Thyroid gland (tissue), 4 donors: ENCODE measurements at regions not wholly inside any gene's neighbourhood (a gene's known extent, or its start where the extent isn't known, plus 50 kb on each side); places are given as distances from the start of the nearest gene placed in this dataset.

ENCODE experiments used
- DNase-seq, 2 donors: peaks; one replicate each; pipeline ENCODE4 v3.0.0-alpha.2; 2019
- H3K27ac ChIP-seq, 3 donors: fragments of 200-600 bp; sonication (generic); 1 replicate in 2 of 3; 2 replicates in 1 of 3; pipeline ENCODE4 v1.5.1; 2016 to 2019; ENCODE audit warnings: mild to moderate bottlenecking in 1 of 3, moderate library complexity in 1 of 3
- H3K27me3 ChIP-seq: fragments of 200-600 bp; sonication (generic); one replicate; pipeline ENCODE4 v1.5.1; 2019
- H3K36me3 ChIP-seq, 2 donors: fragments of 200-600 bp; sonication (generic); one replicate each; pipeline ENCODE4 v1.5.1; 2016 to 2019
- H3K4me1 ChIP-seq, 2 donors: fragments of 200-600 bp; sonication (generic); one replicate each; pipeline ENCODE4 v1.5.1; 2017 to 2019
- H3K4me3 ChIP-seq, 3 donors: fragments of 200-600 bp; sonication (generic); replicated peaks in 1 of 3; 1 replicate in 2 of 3; 2 replicates in 1 of 3; pipeline ENCODE4 v1.5.1; 2016; ENCODE audit warnings: mild to moderate bottlenecking in 1 of 3
- H3K9me3 ChIP-seq: fragments of 200-600 bp; sonication (generic); one replicate; pipeline ENCODE4 v1.5.1; 2017
- CTCF ChIP-seq, 6 experiments: fragments of 200-600 bp in 3 of 6; fragments of 450-650 bp in 3 of 6; sonication (generic) in 3 of 6; IDR thresholded peaks; one replicate each; pipeline ENCODE4 v1.5.1; 2016 to 2019; ENCODE audit warnings: antibody characterized with exemption in 6 of 6, mild to moderate bottlenecking in 2 of 6, inconsistent platforms in 1 of 6, moderate library complexity in 1 of 6
- POLR2A ChIP-seq, 2 donors: fragments of 450-650 bp; IDR thresholded peaks; one replicate each; pipeline ENCODE4 v1.6.1; 2017; ENCODE audit warnings: antibody characterized with exemption in 2 of 2, mild to moderate bottlenecking in 2 of 2, moderate library complexity in 1 of 2
- WGBS, 2 donors: methylation state at CpG; one replicate each; pipeline ENCODE4 v1.1.5; 2017; 5-methylcytosine and 5-hydroxymethylcytosine counted together
- intact Hi-C: fragments of 100-400 bp; cut with DNase I; formaldehyde crosslinking; loops from one replicate; pipeline ENCODE4 v1.15.1; 2023

GRCh38 chr11:91673705-91674104 is 550.9 kb upstream of the FAT3 start:
- no peak overlapping the region for H3K4me3 ChIP-seq
- DNase-seq = no peak
- H3K27me3 ChIP-seq = no peaks in the 10 kb centered on the region
- TF ChIP-seq CTCF (IDR thresholded peaks at IDR 0.05) (no peak), POLR2A (IDR thresholded peaks at IDR 0.05) (no peak)
- no peak overlapping the region for H3K27ac ChIP-seq
- WGBS, 2 donors = 91 to 92% methylated on average over 1 of the region's 1 CpG
- intact Hi-C loops = no loop called here
- H3K9me3 ChIP-seq = no peaks in the 10 kb centered on the region
- no peaks in the 10 kb centered on the region for H3K36me3 ChIP-seq
- no peaks in the 10 kb centered on the region for H3K4me1 ChIP-seq

DNA sequence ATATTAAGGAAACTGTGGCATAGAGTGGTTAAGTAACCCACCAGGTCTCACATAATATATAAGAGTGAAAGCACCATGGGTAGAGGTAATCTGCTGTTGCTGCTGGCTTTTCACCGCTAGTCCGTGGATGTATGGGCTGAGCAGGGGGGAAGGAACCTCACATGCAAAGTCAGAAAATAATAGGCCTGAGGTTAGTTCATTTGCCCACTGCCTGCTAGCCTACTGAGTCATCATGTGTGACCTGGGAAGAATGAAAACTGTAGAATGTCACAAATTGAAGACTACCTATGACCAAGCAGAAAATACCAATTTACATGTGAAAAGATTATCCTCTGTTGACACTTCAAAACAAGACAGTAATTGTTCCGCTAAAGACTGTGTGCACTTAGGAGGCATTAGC is 560.1 kb upstream of the FAT3 start:
- Histone ChIP-seq H3K4me3 (no peak overlapping the region), H3K9me3 (no peaks in the 10 kb centered on the region), H3K27me3 (no peaks in the 10 kb centered on the region), H3K36me3 (no peaks in the 10 kb centered on the region), H3K27ac (no peak overlapping the region), H3K4me1 (no peaks in the 10 kb centered on the region)
- intact Hi-C loops = no loop called here
- DNase-seq = no peak
- WGBS, 2 donors = 71 to 85% methylated on average over 3 of the region's 3 CpGs
- no peak for TF ChIP-seq POLR2A (IDR thresholded peaks at IDR 0.05)
- TF ChIP-seq CTCF (IDR thresholded peaks at IDR 0.05) = no peak

DNA sequence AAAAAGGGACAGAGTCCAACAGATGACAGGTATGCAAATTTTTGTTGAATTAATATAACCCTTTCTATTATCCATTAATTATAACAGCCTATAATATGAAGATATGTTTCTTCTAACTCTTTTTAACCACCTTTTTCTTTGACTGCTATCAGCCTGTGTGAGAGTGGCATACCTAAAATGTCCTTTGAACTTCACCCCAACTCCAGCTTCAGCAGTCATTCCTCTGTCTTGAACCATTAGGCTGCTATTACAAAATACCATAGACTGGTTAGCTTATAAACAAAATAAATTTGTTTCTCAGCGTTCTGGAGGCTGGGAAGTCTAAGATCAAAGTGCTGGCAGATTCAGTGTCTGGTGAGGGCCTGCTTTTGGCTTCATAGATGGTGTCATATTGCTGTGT is 564.6 kb upstream of the FAT3 start:
- TF ChIP-seq POLR2A (IDR thresholded peaks at IDR 0.05) (no peak), CTCF (IDR thresholded peaks at IDR 0.05) (no peak)
- 60 to 71% methylated on average over 1 of the region's 1 CpG for WGBS, 2 donors
- no peak for DNase-seq
- Histone ChIP-seq H3K27ac (no peak overlapping the region), H3K4me3 (no peak overlapping the region), H3K36me3 (no peaks in the 10 kb centered on the region), H3K27me3 (no peaks in the 10 kb centered on the region), H3K4me1 (no peaks in the 10 kb centered on the region), H3K9me3 (no peaks in the 10 kb centered on the region)
- intact Hi-C loops = no loop called here

DNA sequence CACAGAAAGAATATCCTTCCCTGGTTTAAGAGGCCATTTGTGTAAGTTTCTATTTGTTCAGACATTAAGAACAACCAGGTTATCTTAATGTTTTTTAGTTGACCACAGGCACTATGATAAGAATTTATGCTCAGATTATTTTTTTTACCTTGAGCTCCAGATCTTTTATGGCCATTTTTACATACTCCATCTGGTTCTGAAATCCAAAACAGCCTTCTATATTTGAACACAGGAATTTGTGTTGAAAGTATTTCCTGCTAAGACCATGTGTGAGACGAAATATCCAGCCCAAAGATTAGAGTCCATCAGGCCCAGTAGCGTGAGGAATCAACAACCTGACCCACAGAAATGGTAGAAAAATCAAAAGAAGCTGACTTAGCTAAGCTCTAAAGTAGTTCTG is 569.9 kb upstream of the FAT3 start:
- Histone ChIP-seq H3K27me3 (no peaks in the 10 kb centered on the region), H3K4me3 (no peak overlapping the region), H3K36me3 (no peaks in the 10 kb centered on the region), H3K27ac (no peak overlapping the region), H3K4me1 (no peaks in the 10 kb centered on the region), H3K9me3 (no peaks in the 10 kb centered on the region)
- DNase-seq = no peak
- 71 to 81% methylated on average over 2 of the region's 2 CpGs for WGBS, 2 donors
- intact Hi-C loops = no loop called here
- TF ChIP-seq CTCF (IDR thresholded peaks at IDR 0.05) (no peak), POLR2A (IDR thresholded peaks at IDR 0.05) (no peak)

DNA sequence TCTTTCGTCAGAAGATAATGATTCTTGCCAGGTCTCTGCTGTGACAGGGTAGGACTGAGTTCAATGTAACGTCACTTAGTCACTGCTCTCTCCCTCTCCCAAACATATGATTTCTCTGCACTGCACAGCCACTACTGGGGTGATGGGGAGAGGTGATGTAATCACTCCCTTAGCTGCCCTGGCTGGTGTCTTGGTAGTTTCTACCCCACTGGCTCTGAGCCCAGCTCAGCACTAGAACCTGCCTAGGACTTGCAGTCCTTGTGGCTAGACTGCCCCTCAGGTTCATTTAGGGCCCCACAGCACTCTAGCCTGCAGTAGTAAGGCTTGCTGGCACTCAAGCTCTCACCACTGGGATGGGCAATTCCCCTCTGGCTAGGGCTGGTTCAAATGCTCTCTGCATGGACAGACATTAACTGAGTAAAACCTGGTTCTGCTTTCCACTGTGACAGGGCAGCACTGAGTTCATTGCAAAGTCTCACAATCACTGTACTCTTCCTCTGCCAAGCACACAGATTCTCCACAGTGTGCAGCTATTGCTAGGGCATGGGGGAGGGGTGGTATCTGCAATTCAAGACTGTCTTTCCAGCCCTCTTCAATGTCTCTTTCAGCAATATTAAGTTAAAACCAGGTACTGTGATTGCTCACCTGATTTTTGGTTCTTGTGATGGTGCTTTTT is 571.4 kb upstream of the FAT3 start:
- Histone ChIP-seq H3K4me3 (no peak overlapping the region), H3K4me1 (no peaks in the 10 kb centered on the region), H3K27ac (no peak overlapping the region), H3K36me3 (no peaks in the 10 kb centered on the region), H3K9me3 (no peaks in the 10 kb centered on the region), H3K27me3 (no peaks in the 10 kb centered on the region)
- intact Hi-C loops = no loop called here
- no peak for DNase-seq
- WGBS, 2 donors = 63 to 76% methylated on average over 2 of the region's 2 CpGs
- TF ChIP-seq POLR2A (IDR thresholded peaks at IDR 0.05) (no peak), CTCF (IDR thresholded peaks at IDR 0.05) (no peak)
